Immature natural killer cell (primary cell): ENCODE measurements at regions not wholly inside any gene's neighbourhood (a gene's known extent, or its start where the extent isn't known, plus 50 kb on each side); places are given as distances from the start of the nearest gene placed in this dataset.

Experiments used
- DNase-seq, 3 donors: peaks; one replicate each; pipeline ENCODE4 v3.0.0; 2022; ENCODE audit warnings: mixed read lengths in 1 of 3
- H3K27ac Mint-ChIP-seq, 6 donors: one replicate each; pipeline ENCODE4 v1.8.0; 2020; ENCODE audit warnings: mixed read lengths in 6 of 6, mild to moderate bottlenecking in 5 of 6, inconsistent platforms in 4 of 6, moderate library complexity in 3 of 6
- H3K27me3 Mint-ChIP-seq, 3 donors: one replicate each; pipeline ENCODE4 v1.8.0; 2020 to 2021; ENCODE audit warnings: low read depth in 3 of 3, mild to moderate bottlenecking in 3 of 3, mixed read lengths in 3 of 3, moderate library complexity in 3 of 3, inconsistent platforms in 1 of 3
- H3K36me3 Mint-ChIP-seq, 3 donors: one replicate each; pipeline ENCODE4 v1.8.0; 2020; ENCODE audit warnings: mixed read lengths in 3 of 3, inconsistent platforms in 2 of 3, mild to moderate bottlenecking in 2 of 3
- H3K4me1 Mint-ChIP-seq, 2 donors: one replicate each; pipeline ENCODE4 v1.8.0; 2020; ENCODE audit warnings: inconsistent platforms in 2 of 2, mild to moderate bottlenecking in 2 of 2, mixed read lengths in 2 of 2, moderate library complexity in 1 of 2
- H3K4me3 Mint-ChIP-seq, 5 donors: one replicate each; pipeline ENCODE4 v1.8.0; 2020; ENCODE audit warnings: mild to moderate bottlenecking in 5 of 5, mixed read lengths in 5 of 5, inconsistent platforms in 3 of 5, moderate library complexity in 3 of 5
- H3K9me3 Mint-ChIP-seq, 6 donors: one replicate each; pipeline ENCODE4 v1.8.0; 2020; ENCODE audit warnings: mild to moderate bottlenecking in 6 of 6, mixed read lengths in 6 of 6, inconsistent platforms in 4 of 6, moderate library complexity in 3 of 6

- Mint-ChIP-seq H3K36me3 (no peaks in the 10 kb centered on the region), H3K27me3 (peaks cover 0 to 8% (median 7%) of the 10 kb centered on the region in 3 donors), H3K4me3 (no peak overlapping the region), H3K4me1 (no peaks in the 10 kb centered on the region), H3K9me3 (no peaks in the 10 kb centered on the region), H3K27ac (no peak overlapping the region)
- DNase-seq, result no peak
Observed at GRCh38 chr22:49380095-49380827, 447.4 kb downstream of the BRD1 start.

GRCh38 chr22:49377306-49377705, 450.4 kb downstream of the BRD1 start:
- Mint-ChIP-seq H3K36me3 (no peaks in the 10 kb centered on the region), H3K9me3 (no peaks in the 10 kb centered on the region), H3K4me1 (no peaks in the 10 kb centered on the region), H3K27me3 (peaks cover 0 to 7% (median 3%) of the 10 kb centered on the region in 3 donors), H3K27ac (no peak overlapping the region), H3K4me3 (no peak overlapping the region)
- DNase-seq, result no peak

- peaks cover 0 to 3% of the 10 kb centered on the region in 2 donors for H3K4me1 Mint-ChIP-seq
- no peak overlapping the region for H3K27ac Mint-ChIP-seq
- no peaks in the 10 kb centered on the region for H3K36me3 Mint-ChIP-seq
- no peak for DNase-seq
- peaks cover 0 to 4% (median 3%) of the 10 kb centered on the region in 3 donors for H3K27me3 Mint-ChIP-seq
- no peaks in the 10 kb centered on the region for H3K9me3 Mint-ChIP-seq
- H3K4me3 Mint-ChIP-seq, result no peak overlapping the region
Observed at GRCh38 chr22:49373801-49374226, 453.9 kb downstream of the BRD1 start.

- H3K27ac Mint-ChIP-seq, result no peak overlapping the region
- no peak overlapping the region for H3K4me3 Mint-ChIP-seq
- peaks cover 0 to 3% of the 10 kb centered on the region in 2 donors for H3K4me1 Mint-ChIP-seq
- peaks cover 0 to 4% (median 2%) of the 10 kb centered on the region in 3 donors for H3K27me3 Mint-ChIP-seq
- DNase-seq, result no peak
- H3K9me3 Mint-ChIP-seq, result no peaks in the 10 kb centered on the region
- no peaks in the 10 kb centered on the region for H3K36me3 Mint-ChIP-seq
Observed at GRCh38 chr22:49373289-49373666, 454.4 kb downstream of the BRD1 start.

GRCh38 chr22:49372530-49373288, 455.0 kb downstream of the BRD1 start:
- no peak overlapping the region for H3K27ac Mint-ChIP-seq

GRCh38 chr22:49372111-49372529, 455.6 kb downstream of the BRD1 start:
- H3K36me3 Mint-ChIP-seq, result no peaks in the 10 kb centered on the region
- H3K9me3 Mint-ChIP-seq, result no peaks in the 10 kb centered on the region
- no peak overlapping the region for H3K4me3 Mint-ChIP-seq
- H3K27me3 Mint-ChIP-seq, result peaks cover 0 to 3% (median 0%) of the 10 kb centered on the region in 3 donors
- H3K27ac Mint-ChIP-seq, result no peak overlapping the region
- DNase-seq, result no peak
- H3K4me1 Mint-ChIP-seq, result peaks cover 0 to 3% of the 10 kb centered on the region in 2 donors

More at GRCh38 chr22:49372530-49373288, 455.0 kb downstream of the BRD1 start:
- DNase-seq, result no peak
- H3K4me1 Mint-ChIP-seq, result peaks cover 0 to 3% of the 10 kb centered on the region in 2 donors
- H3K4me3 Mint-ChIP-seq, result no peak overlapping the region
- no peaks in the 10 kb centered on the region for H3K9me3 Mint-ChIP-seq
- H3K27me3 Mint-ChIP-seq, result peaks cover 0 to 3% (median 1%) of the 10 kb centered on the region in 3 donors
- H3K36me3 Mint-ChIP-seq, result no peaks in the 10 kb centered on the region

GRCh38 chr22:49371325-49372110, 456.2 kb downstream of the BRD1 start:
- Mint-ChIP-seq H3K27ac (no peak overlapping the region), H3K27me3 (peaks cover 0 to 3% (median 0%) of the 10 kb centered on the region in 3 donors), H3K9me3 (no peaks in the 10 kb centered on the region), H3K36me3 (no peaks in the 10 kb centered on the region), H3K4me1 (peaks cover 0 to 3% of the 10 kb centered on the region in 2 donors), H3K4me3 (no peak overlapping the region)
- no peak for DNase-seq

- Mint-ChIP-seq H3K27ac (no peak overlapping the region), H3K4me1 (peaks cover 0 to 3% of the 10 kb centered on the region in 2 donors), H3K9me3 (no peaks in the 10 kb centered on the region), H3K36me3 (no peaks in the 10 kb centered on the region), H3K4me3 (no peak overlapping the region), H3K27me3 (peaks cover under 1 to 3% (median 1%) of the 10 kb centered on the region in 3 donors)
- DNase-seq, result no peak
Observed at GRCh38 chr22:49370627-49371301, 456.9 kb downstream of the BRD1 start.

- Mint-ChIP-seq H3K4me3 (peak overlapping the region in 1 of 5 donors; percentile 64), H3K9me3 (no peaks in the 10 kb centered on the region), H3K4me1 (peaks cover 0 to 3% of the 10 kb centered on the region in 2 donors), H3K27ac (no peak overlapping the region), H3K27me3 (peaks cover 1 to 3% (median 2%) of the 10 kb centered on the region in 3 donors), H3K36me3 (no peaks in the 10 kb centered on the region)
- DNase-seq, result no peak
Observed at GRCh38 chr22:49369726-49370626, 457.7 kb downstream of the BRD1 start.

GRCh38 chr22:49368976-49369725, 458.5 kb downstream of the BRD1 start:
- Mint-ChIP-seq H3K27me3 (peaks cover 1 to 3% (median 2%) of the 10 kb centered on the region in 3 donors), H3K4me3 (peak overlapping the region in 4 of 5 donors; percentile 36 to 64 (median 50)), H3K9me3 (no peaks in the 10 kb centered on the region), H3K36me3 (no peaks in the 10 kb centered on the region), H3K4me1 (peaks cover 0 to 3% of the 10 kb centered on the region in 2 donors), H3K27ac (no peak overlapping the region)
- DNase-seq, result peak; percentile 10 to 20 (median 15)

- Mint-ChIP-seq H3K9me3 (no peaks in the 10 kb centered on the region), H3K27ac (peak overlapping the region in 1 of 6 donors; percentile 4), H3K4me1 (peaks cover 0 to 3% of the 10 kb centered on the region in 2 donors), H3K27me3 (peaks cover 1 to 3% (median 2%) of the 10 kb centered on the region in 3 donors), H3K4me3 (peak overlapping the region in 1 of 5 donors; percentile 64), H3K36me3 (no peaks in the 10 kb centered on the region)
- DNase-seq, result no peak
Observed at GRCh38 chr22:49368221-49368975, 459.3 kb downstream of the BRD1 start.
